Common myeloid progenitor, CD34-positive (primary cell): ENCODE measurements at regions not wholly inside any gene's neighbourhood (a gene's known extent, or its start where the extent isn't known, plus 50 kb on each side); places are given as distances from the start of the nearest gene placed in this dataset.
"Not testable (repeated sequence)": the region's sequence is repeated elsewhere in the genome, so short reads cannot be mapped to it uniquely, and the experiment has no call there.

Source experiments
- CTCF ChIA-PET: fragments of 350-600 bp; sonication (Branson Sonifier 250); formaldehyde crosslinking; loops from one replicate; lab custom pipeline; 2021; ENCODE audit warnings: antibody characterized with exemption; lab: Charles Lee
- POLR2A ChIA-PET: fragments of 350-600 bp; sonication (Branson Sonifier 250); formaldehyde crosslinking; loops from one replicate; lab custom pipeline; 2021; ENCODE audit warnings: antibody characterized with exemption; lab: Charles Lee
- DNase-seq, 3 donors: peaks; one replicate each; pipeline versions ENCODE4 v3.0.0 to v3.0.0-alpha.2; 2013
- H3K27ac ChIP-seq, 2 experiments: 1 replicate in 1 of 2; 2 replicates in 1 of 2; pipeline ENCODE4 v1.7.0; 2013; ENCODE audit warnings: inconsistent platforms in 2 of 2, low read length in 2 of 2, mild to moderate bottlenecking in 2 of 2, low read depth in 1 of 2, moderate library complexity in 1 of 2; ENCODE audit not compliant: severe bottlenecking in 2 of 2, insufficient read depth in 1 of 2, poor library complexity in 1 of 2
- H3K27me3 ChIP-seq, 5 experiments: replicated peaks in 2 of 5; 1 replicate in 3 of 5; 2 replicates in 2 of 5; pipeline versions ENCODE4 v1.6.1 to v1.7.0; 2013; ENCODE audit warnings: low read length in 4 of 5, mild to moderate bottlenecking in 2 of 5, moderate library complexity in 2 of 5, inconsistent platforms in 1 of 5; ENCODE audit not compliant: insufficient read depth in 5 of 5, control insufficient read depth in 4 of 5
- H3K36me3 ChIP-seq, 4 experiments: 1 replicate in 2 of 4; 2 replicates in 2 of 4; pipeline versions ENCODE4 v1.6.1 to v1.7.0; 2013; ENCODE audit warnings: low read length in 3 of 4, control low read depth in 1 of 4, mild to moderate bottlenecking in 1 of 4; ENCODE audit not compliant: control insufficient read depth in 4 of 4, insufficient read depth in 4 of 4
- H3K4me1 ChIP-seq, 4 experiments: 1 replicate in 3 of 4; 2 replicates in 1 of 4; pipeline versions ENCODE4 v1.6.1 to v1.7.1; 2013; ENCODE audit warnings: low read length in 3 of 4, mild to moderate bottlenecking in 3 of 4, control low read depth in 1 of 4, inconsistent platforms in 1 of 4, moderate library complexity in 1 of 4; ENCODE audit not compliant: control insufficient read depth in 4 of 4, insufficient read depth in 4 of 4; ENCODE audit errors: control extremely low read depth in 1 of 4
- H3K4me3 ChIP-seq, 7 experiments: 1 replicate in 4 of 7; 2 replicates in 3 of 7; pipeline versions ENCODE4 v1.5.1 to v1.7.0; 2013; ENCODE audit warnings: mild to moderate bottlenecking in 7 of 7, low read length in 6 of 7, moderate library complexity in 6 of 7, inconsistent platforms in 2 of 7, low read depth in 2 of 7, control low read depth in 1 of 7; ENCODE audit not compliant: insufficient read depth in 4 of 7, control insufficient read depth in 1 of 7; ENCODE audit errors: extremely low read depth in 1 of 7
- H3K9me3 ChIP-seq, 5 experiments: 1 replicate in 4 of 5; 2 replicates in 1 of 5; pipeline versions ENCODE4 v1.6.1 to v1.7.1; 2013; ENCODE audit warnings: low read length in 4 of 5, mild to moderate bottlenecking in 2 of 5, inconsistent platforms in 1 of 5, low read depth in 1 of 5, moderate library complexity in 1 of 5; ENCODE audit not compliant: control insufficient read depth in 4 of 5, insufficient read depth in 2 of 5; ENCODE audit errors: control extremely low read depth in 1 of 5
- WGBS: methylation state at CpG from one replicate; pipeline ENCODE4 v1.1.5; 2013; ENCODE audit not compliant: insufficient coverage; 5-methylcytosine and 5-hydroxymethylcytosine counted together

GRCh38 chr7:54949514-54949913 lies 69.3 kb upstream of the EGFR start:
- H3K36me3 ChIP-seq, H3K4me3 ChIP-seq, CTCF ChIA-PET, H3K27ac ChIP-seq, DNase-seq, H3K9me3 ChIP-seq, H3K27me3 ChIP-seq, H3K4me1 ChIP-seq, POLR2A ChIA-PET: not testable (repeated sequence)
- no CpG with 5 or more reads among the region's 1 CpG for WGBS

GRCh38 chr7:54955296-54955695 lies 63.5 kb upstream of the EGFR start:
- Histone ChIP-seq H3K9me3 (no peaks in the 10 kb centered on the region), H3K4me3 (no peak overlapping the region), H3K4me1 (no peaks in the 10 kb centered on the region), H3K36me3 (no peaks in the 10 kb centered on the region), H3K27ac (no peak overlapping the region), H3K27me3 (no peaks in the 10 kb centered on the region)
- ChIA-PET CTCF (no interaction called here), POLR2A (no interaction called here)
- WGBS = no CpG with 5 or more reads among the region's 2 CpGs
- DNase-seq = no peak

GRCh38 chr7:54955696-54956420 lies 63.0 kb upstream of the EGFR start:
- POLR2A ChIA-PET = no interaction called here

GRCh38 chr7:54956865-54957264 lies 62.0 kb upstream of the EGFR start:
- Histone ChIP-seq H3K27me3 (no peaks in the 10 kb centered on the region), H3K36me3 (no peaks in the 10 kb centered on the region), H3K9me3 (no peaks in the 10 kb centered on the region), H3K27ac (no peak overlapping the region), H3K4me1 (no peaks in the 10 kb centered on the region), H3K4me3 (no peak overlapping the region)
- 96% methylated on average over 12 of the region's 13 CpGs for WGBS
- no peak for DNase-seq
- ChIA-PET POLR2A (interaction anchor here (0.6 kb wide), 1 partner anchor 493 kb away, joined by 5 read pairs; no protein-coding TSS in a partner anchor), CTCF (no interaction called here)

More at GRCh38 chr7:54955696-54956420, 63.0 kb upstream of the EGFR start:
- CTCF ChIA-PET = no interaction called here
- no peak overlapping the region for H3K4me3 ChIP-seq
- H3K27me3 ChIP-seq = no peaks in the 10 kb centered on the region
- WGBS = 93% methylated on average over 5 of the region's 8 CpGs
- H3K27ac ChIP-seq = no peak overlapping the region
- no peaks in the 10 kb centered on the region for H3K36me3 ChIP-seq
- no peaks in the 10 kb centered on the region for H3K4me1 ChIP-seq
- DNase-seq = no peak
- no peaks in the 10 kb centered on the region for H3K9me3 ChIP-seq

- WGBS = 57% methylated on average over 3 of the region's 3 CpGs
- no peaks in the 10 kb centered on the region for H3K9me3 ChIP-seq
- no peaks in the 10 kb centered on the region for H3K4me1 ChIP-seq
- H3K36me3 ChIP-seq = no peaks in the 10 kb centered on the region
- no peak overlapping the region for H3K27ac ChIP-seq
- POLR2A ChIA-PET = no interaction called here
- H3K27me3 ChIP-seq = no peaks in the 10 kb centered on the region
- DNase-seq = no peak
- CTCF ChIA-PET = no interaction called here
- no peak overlapping the region for H3K4me3 ChIP-seq
These were observed 58.3 kb upstream of the EGFR start for GRCh38 chr7:54960517-54960916.

- H3K36me3 ChIP-seq = no peaks in the 10 kb centered on the region
- H3K4me1 ChIP-seq = no peaks in the 10 kb centered on the region
- no peaks in the 10 kb centered on the region for H3K27me3 ChIP-seq
- ChIA-PET CTCF (no interaction called here), POLR2A (no interaction called here)
- 73% methylated on average over 3 of the region's 6 CpGs for WGBS
- no peak for DNase-seq
- H3K27ac ChIP-seq = no peak overlapping the region
- H3K4me3 ChIP-seq = no peak overlapping the region
- no peaks in the 10 kb centered on the region for H3K9me3 ChIP-seq
These were observed 57.4 kb upstream of the EGFR start for GRCh38 chr7:54961391-54961790.

- no peaks in the 10 kb centered on the region for H3K27me3 ChIP-seq
- H3K9me3 ChIP-seq = no peaks in the 10 kb centered on the region
- no peak overlapping the region for H3K4me3 ChIP-seq
- no peak overlapping the region for H3K27ac ChIP-seq
- POLR2A ChIA-PET = no interaction called here
- WGBS = 100% methylated on average over 1 of the region's 1 CpG
- no peaks in the 10 kb centered on the region for H3K36me3 ChIP-seq
- no peak for DNase-seq
- CTCF ChIA-PET = no interaction called here
- H3K4me1 ChIP-seq = no peaks in the 10 kb centered on the region
These were observed 55.7 kb upstream of the EGFR start for GRCh38 chr7:54963155-54963554.
